Heart left ventricle (tissue), 13 donors: ENCODE measurements at regions not wholly inside any gene's neighbourhood (a gene's known extent, or its start where the extent isn't known, plus 50 kb on each side); places are given as distances from the start of the nearest gene placed in this dataset.

Experiments
- CTCF ChIP-seq, 12 donors: fragments of 200-600 bp; sonication (generic) in 4 of 12; IDR thresholded peaks; one replicate each; pipeline versions ENCODE4 v1.5.0 to v1.8.0; 2018 to 2022; ENCODE audit warnings: antibody characterized with exemption in 12 of 12, mild to moderate bottlenecking in 5 of 12
- POLR2A ChIP-seq, 2 donors: fragments of 450-650 bp; IDR thresholded peaks; one replicate each; pipeline ENCODE4 v1.6.1; 2017; ENCODE audit warnings: antibody characterized with exemption in 2 of 2, mild to moderate bottlenecking in 2 of 2, moderate library complexity in 2 of 2
- donor health status: ischemic (EF 13 %, LVEDD 7.1; RV severe dilation, severe dysfunction).
- donor health status: DM: no; HTN: yes; CAD: no.
- donor health status: DM: no; HTN: no; CAD: no.
- donor health status: ischemic (EF 25% LVEDD 6.9; RV normal size, moderate dysfunction).
- donor health status: ischemic (EF 25% LVEDD 5.7; RV mildly dilated, moderate dysfunction).
- donor health status: ischemic (EF 35%, LVEDD 5.7; RV mildly dilated, moderate dysfunction).
- donor health status: nonischemic (EF 11% LVEDD 7.7; RV severe dilation, severe dysfunction).
- donor health status: DM: yes; HTN: yes; CAD: no.
- donor health status: PGD.
- donor health status: ischemic (EF 29% LVEDD 5.4; RV normal size, mild dysfunction).
- donor health status: nonischemic (EF 23%, LVEDD 6.1; RV moderate dilation, normal function).

- TF ChIP-seq CTCF (IDR thresholded peaks at IDR 0.05) (no peak), POLR2A (IDR thresholded peaks at IDR 0.05) (no peak)
Measured at GRCh38 chr12:115811045-115811444, 466.4 kb downstream of the MED13L start.
